H1 (cell line): ENCODE measurements at regions not wholly inside any gene's neighbourhood (a gene's known extent, or its start where the extent isn't known, plus 50 kb on each side); places are given as distances from the start of the nearest gene placed in this dataset.

Experiments
- CTCF ChIA-PET: fragments of 300-600 bp; sonication (Branson Sonifier 250); formaldehyde crosslinking; loops from one replicate; lab custom pipeline; 2021; ENCODE audit not compliant: partially characterized antibody; lab: Charles Lee
- POLR2A ChIA-PET: fragments of 300-600 bp; sonication (Branson Sonifier 250); formaldehyde crosslinking; loops from one replicate; lab custom pipeline; 2021; ENCODE audit warnings: inconsistent platforms; ENCODE audit not compliant: partially characterized antibody; lab: Charles Lee
- DNase-seq, 2 experiments: peaks; one replicate each; pipeline versions ENCODE4 v3.0.0 to v3.0.0-alpha.2; 2010 to 2022; ENCODE audit warnings: low spot score in 2 of 2, low read depth in 1 of 2, mixed read lengths in 1 of 2
- FAIRE-seq: peaks from 2 replicates; lab custom pipeline; 2011; peaks lifted over from hg19 to GRCh38; lab: Jason Lieb, UNC
- H2AFZ ChIP-seq: 2 replicates; pipeline ENCODE4 v1.8.1; 2012; ENCODE audit warnings: low read length, inconsistent platforms
- H2AK5ac ChIP-seq: 2 replicates; pipeline ENCODE4 v1.6.1; 2013; ENCODE audit warnings: low read depth, low read length
- H2BK120ac ChIP-seq: replicated peaks from 2 replicates; pipeline ENCODE3; 2013; ENCODE audit warnings: low read depth, low read length, inconsistent platforms
- H2BK12ac ChIP-seq: 2 replicates; pipeline ENCODE4 v1.6.1; 2013; ENCODE audit warnings: low read depth, low read length
- H2BK15ac ChIP-seq: 2 replicates; pipeline ENCODE4 v1.6.1; 2013; ENCODE audit warnings: low read length
- H2BK20ac ChIP-seq: 2 replicates; pipeline ENCODE4 v1.6.1; 2013; ENCODE audit warnings: low read length
- H2BK5ac ChIP-seq: 2 replicates; pipeline ENCODE4 v1.6.1; 2013; ENCODE audit warnings: low read depth, low read length
- H3K14ac ChIP-seq: 2 replicates; pipeline ENCODE4 v1.6.1; 2013; ENCODE audit warnings: inconsistent platforms; ENCODE audit not compliant: insufficient read length
- H3K18ac ChIP-seq: 2 replicates; pipeline ENCODE4 v1.6.1; 2013; ENCODE audit warnings: low read length; ENCODE audit errors: extremely low read depth
- H3K23ac ChIP-seq: 2 replicates; pipeline ENCODE4 v1.6.1; 2013; ENCODE audit warnings: inconsistent platforms; ENCODE audit not compliant: insufficient read length
- H3K23me2 ChIP-seq: 2 replicates; pipeline ENCODE4 v1.6.1; 2013; ENCODE audit warnings: low read depth, low read length
- H3K27ac ChIP-seq: 2 replicates; pipeline ENCODE4 v1.6.1; 2011; ENCODE audit warnings: low read depth, low read length, inconsistent platforms
- H3K27me3 ChIP-seq, 4 experiments: replicated peaks in 1 of 4; 1 replicate in 1 of 4; 2 replicates in 3 of 4; pipeline versions ENCODE4 v1.6.1 to v1.8.1; 2011 to 2013; ENCODE audit warnings: low read length in 3 of 4, mild to moderate bottlenecking in 3 of 4, inconsistent platforms in 2 of 4, mixed read lengths in 2 of 4, moderate library complexity in 1 of 4; ENCODE audit not compliant: control insufficient read depth in 3 of 4, insufficient read depth in 3 of 4; ENCODE audit errors: extremely low read depth in 1 of 4
- H3K36me3 ChIP-seq, 4 experiments: 2 replicates each; pipeline versions ENCODE4 v1.6.1 to v1.8.1; 2011 to 2013; ENCODE audit warnings: mild to moderate bottlenecking in 4 of 4, low read length in 3 of 4, moderate library complexity in 2 of 4, control low read depth in 1 of 4, inconsistent platforms in 1 of 4; ENCODE audit not compliant: insufficient read depth in 4 of 4, control insufficient read depth in 2 of 4
- H3K4ac ChIP-seq: replicated peaks from 2 replicates; pipeline ENCODE3; 2013; ENCODE audit warnings: low read length, low read depth, mixed read lengths, inconsistent platforms; ENCODE audit not compliant: insufficient read length
- H3K4me1 ChIP-seq, 4 experiments: replicated peaks in 1 of 4; 1 replicate in 1 of 4; 2 replicates in 3 of 4; pipeline versions ENCODE4 v1.6.1 to v1.8.1; 2011 to 2013; ENCODE audit warnings: low read length in 3 of 4, inconsistent platforms in 2 of 4, mixed read lengths in 1 of 4; ENCODE audit not compliant: insufficient read depth in 4 of 4, control insufficient read depth in 3 of 4
- H3K4me2 ChIP-seq, 2 experiments: 2 replicates each; pipeline versions ENCODE4 v1.6.1 to v1.8.1; 2011 to 2013; ENCODE audit warnings: low read depth in 2 of 2, low read length in 2 of 2, control low read depth in 1 of 2, inconsistent platforms in 1 of 2, mild to moderate bottlenecking in 1 of 2; ENCODE audit not compliant: insufficient read depth in 1 of 2
- H3K4me3 ChIP-seq, 4 experiments: fragments of 200-600, 300-600 bp in 1 of 4; sonication (generic), shearing (Covaris generic), sonication (Bioruptor Twin) in 1 of 4; 2 replicates each; pipeline versions ENCODE4 v1.5.1 to v1.8.1; 2011 to 2016; ENCODE audit warnings: low read length in 4 of 4, low read depth in 3 of 4, control low read depth in 2 of 4, inconsistent platforms in 2 of 4, mild to moderate bottlenecking in 2 of 4, mixed read lengths in 1 of 4, moderate library complexity in 1 of 4; ENCODE audit not compliant: insufficient read depth in 2 of 4; ENCODE audit errors: extremely low read depth in 1 of 4
- H3K56ac ChIP-seq: replicated peaks from 2 replicates; pipeline ENCODE3; 2013; ENCODE audit warnings: low read depth, mild to moderate bottlenecking, mixed read lengths, low read length, inconsistent platforms; ENCODE audit not compliant: insufficient read length
- H3K79me1 ChIP-seq: 2 replicates; pipeline ENCODE4 v1.6.1; 2013; ENCODE audit warnings: low read depth, low read length, control low read depth
- H3K79me2 ChIP-seq, 2 experiments: 2 replicates each; pipeline versions ENCODE4 v1.6.1 to v1.8.1; 2012 to 2013; ENCODE audit warnings: low read length in 2 of 2, mild to moderate bottlenecking in 2 of 2, inconsistent platforms in 1 of 2; ENCODE audit not compliant: insufficient read depth in 2 of 2, control insufficient read depth in 1 of 2
- H3K9ac ChIP-seq, 4 experiments: replicated peaks in 1 of 4; 1 replicate in 1 of 4; 2 replicates in 3 of 4; pipeline versions ENCODE4 v1.6.1 to v1.8.1; 2011 to 2013; ENCODE audit warnings: low read depth in 3 of 4, low read length in 3 of 4, control low read depth in 2 of 4, mild to moderate bottlenecking in 2 of 4, moderate library complexity in 2 of 4, inconsistent platforms in 1 of 4; ENCODE audit errors: extremely low read depth in 1 of 4
- H3K9me3 ChIP-seq, 2 experiments: 2 replicates each; pipeline versions ENCODE4 v1.6.1 to v1.8.1; 2012 to 2013; ENCODE audit warnings: mild to moderate bottlenecking in 2 of 2, moderate library complexity in 2 of 2, control low read depth in 1 of 2, inconsistent platforms in 1 of 2, low read depth in 1 of 2, low read length in 1 of 2, mixed read lengths in 1 of 2; ENCODE audit not compliant: insufficient read depth in 2 of 2
- H4K20me1 ChIP-seq, 2 experiments: replicated peaks in 1 of 2; 2 replicates each; pipeline versions ENCODE3 to v1.8.1; 2011 to 2013; ENCODE audit warnings: inconsistent platforms in 2 of 2, low read length in 2 of 2, mild to moderate bottlenecking in 1 of 2; ENCODE audit not compliant: insufficient read depth in 2 of 2, control insufficient read depth in 1 of 2
- H4K5ac ChIP-seq: 2 replicates; pipeline ENCODE4 v1.6.1; 2013; ENCODE audit warnings: low read length, low read depth, mixed read lengths, inconsistent platforms; ENCODE audit not compliant: insufficient read length
- H4K8ac ChIP-seq: 2 replicates; pipeline ENCODE4 v1.8.0; 2013; ENCODE audit warnings: mild to moderate bottlenecking, moderate library complexity, low read length, inconsistent platforms; ENCODE audit not compliant: insufficient read depth; ENCODE audit errors: extremely low read depth
- H4K91ac ChIP-seq: replicated peaks from 2 replicates; pipeline ENCODE3; 2013; ENCODE audit warnings: low read length, mixed read lengths, inconsistent platforms; ENCODE audit not compliant: insufficient read length
- EP300 ChIP-seq, 2 experiments: IDR thresholded peaks; 1 replicate in 1 of 2; 2 replicates in 1 of 2; pipeline ENCODE4 v1.6.1; 2011 to 2012; ENCODE audit warnings: low read depth in 2 of 2, low read length in 2 of 2, mild to moderate bottlenecking in 2 of 2, borderline replicate concordance in 1 of 2, inconsistent platforms in 1 of 2, moderate library complexity in 1 of 2
- RXRA ChIP-seq: IDR thresholded peaks from 2 replicates; pipeline ENCODE4 v1.6.1; 2011; ENCODE audit warnings: low read depth, mild to moderate bottlenecking, low read length, moderate library complexity; ENCODE audit not compliant: insufficient read depth
- WGBS, 2 experiments: shearing (Covaris generic) in 1 of 2; methylation state at CpG; one replicate each; pipeline versions ENCODE4 v1.1.6 to v1.1.7; 2013 to 2015; ENCODE audit warnings: low lambda C conversion rate in 2 of 2, mixed read lengths in 2 of 2, inconsistent platforms in 1 of 2, low coverage in 1 of 2, missing lambda C conversion rate in 1 of 2; ENCODE audit not compliant: insufficient replicate concordance in 2 of 2, insufficient coverage in 1 of 2, insufficient read length in 1 of 2; ENCODE audit errors: extremely low coverage in 1 of 2, missing lambda C conversion rate in 1 of 2; 5-methylcytosine and 5-hydroxymethylcytosine counted together
- TF ChIP-seq, protein P1 (sequence below): IDR thresholded peaks from 2 replicates; pipeline ENCODE4 v1.6.1; 2011; ENCODE audit warnings: low read depth, mild to moderate bottlenecking, low read length; ENCODE audit not compliant: insufficient read depth

DNA sequence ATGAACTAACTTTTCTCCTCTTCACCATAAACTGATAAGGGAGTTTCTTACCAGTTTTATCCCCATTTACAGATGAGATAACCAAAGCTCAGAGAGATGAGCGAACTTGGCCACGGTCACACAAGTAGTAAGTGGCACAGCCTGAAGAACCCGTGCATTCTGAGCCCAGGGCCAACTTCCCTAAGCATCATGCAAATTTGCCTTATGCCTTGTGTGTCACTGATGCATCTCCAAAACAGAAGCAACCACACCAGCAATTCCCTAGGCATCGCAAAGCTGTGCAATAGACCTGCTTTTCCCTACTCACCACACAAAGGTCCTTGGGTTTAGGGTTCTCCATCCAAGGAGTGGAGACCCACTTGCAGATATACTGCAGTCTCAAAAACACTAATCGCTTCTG lies 304.5 kb upstream of the KAZN start:
- Histone ChIP-seq H4K20me1 (no peaks in the 10 kb centered on the region), H3K9ac (no peak overlapping the region), H3K79me1 (no peaks in the 10 kb centered on the region), H3K23me2 (no peaks in the 10 kb centered on the region), H2BK5ac (no peak overlapping the region), H2BK15ac (peak overlapping the region; percentile 93; the same call in 1 of the 2 replicates), H2AFZ (no peak overlapping the region), H3K4ac (no peak overlapping the region), H2AK5ac (no peak overlapping the region), H3K79me2 (no peaks in the 10 kb centered on the region), H4K5ac (no peak overlapping the region), H3K14ac (no peak overlapping the region), H3K4me3 (no peak overlapping the region), H3K23ac (no peak overlapping the region), H3K4me2 (no peak overlapping the region), H3K18ac (no peak overlapping the region), H3K27ac (no peak overlapping the region), H3K27me3 (no peaks in the 10 kb centered on the region), H2BK12ac (no peak overlapping the region), H4K91ac (no peak overlapping the region), H3K36me3 (no peaks in the 10 kb centered on the region), H3K56ac (no peak overlapping the region), H2BK120ac (no peak overlapping the region), H3K9me3 (peaks cover 0 to 9% of the 10 kb centered on the region in 2 experiments; a peak in 2 of 4 replicates), H4K8ac (no peak overlapping the region), H2BK20ac (no peak overlapping the region), H3K4me1 (peaks cover 2 to 13% (median 5%) of the 10 kb centered on the region in 4 experiments; a peak in 3 of 7 replicates)
- TF ChIP-seq, protein P1, sequence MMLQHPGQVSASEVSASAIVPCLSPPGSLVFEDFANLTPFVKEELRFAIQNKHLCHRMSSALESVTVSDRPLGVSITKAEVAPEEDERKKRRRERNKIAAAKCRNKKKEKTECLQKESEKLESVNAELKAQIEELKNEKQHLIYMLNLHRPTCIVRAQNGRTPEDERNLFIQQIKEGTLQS = no peak
- no peak for TF ChIP-seq RXRA
- no peak for TF ChIP-seq EP300 (IDR thresholded peaks at IDR 0.05; ENCODE audit: borderline replicate concordance in 1 of 2, low read depth in 2 of 2, low read length in 2 of 2)
- DNase-seq (no peak), FAIRE-seq (no peak)
- 97% methylated on average over 5 of the region's 5 CpGs; no CpG with 5 or more reads in 1 of the 2 experiments for WGBS, 2 experiments
- ChIA-PET POLR2A (no interaction called here), CTCF (interaction anchor here (0.6 to 1.0 kb wide), 2 partner anchors 10 to 175 kb away, joined by 3 to 5 read pairs; no protein-coding TSS in a partner anchor)
